Fibroblast of mammary gland (primary cell): ENCODE measurements at regions not wholly inside any gene's neighbourhood (a gene's known extent, or its start where the extent isn't known, plus 50 kb on each side); places are given as distances from the start of the nearest gene placed in this dataset.

Source experiments
- DNase-seq: peaks from one replicate; pipeline ENCODE4 v3.0.0-alpha.2; 2010; ENCODE audit warnings: low read depth
- H3K4me3 ChIP-seq: 2 replicates; pipeline ENCODE4 v1.5.1; 2011; ENCODE audit warnings: low read depth, mild to moderate bottlenecking, low read length, moderate library complexity; ENCODE audit not compliant: control insufficient read depth
- CTCF ChIP-seq: conservative IDR thresholded peaks from 2 replicates; pipeline ENCODE4 v1.5.1; 2011; ENCODE audit warnings: low read depth, low read length, inconsistent platforms; ENCODE audit not compliant: control insufficient read depth, insufficient read depth

- no peak overlapping the region for H3K4me3 ChIP-seq
- no peak for DNase-seq
- no peak for TF ChIP-seq CTCF
Observed at GRCh38 chr7:68207676-68208075, 1211.0 kb downstream of the TYW1 start.

GRCh38 chr7:68209486-68209885, 1212.9 kb downstream of the TYW1 start:
- H3K4me3 ChIP-seq, result no peak overlapping the region
- no peak for TF ChIP-seq CTCF
- no peak for DNase-seq

- H3K4me3 ChIP-seq, result no peak overlapping the region
- TF ChIP-seq CTCF, result no peak
- no peak for DNase-seq
Observed at GRCh38 chr7:68213838-68214237, 1217.2 kb downstream of the TYW1 start.

- no peak for TF ChIP-seq CTCF
- H3K4me3 ChIP-seq, result no peak overlapping the region
- DNase-seq, result no peak
Observed at GRCh38 chr7:68216051-68216450, 1219.4 kb downstream of the TYW1 start.

GRCh38 chr7:68217426-68217825, 1220.8 kb downstream of the TYW1 start:
- TF ChIP-seq CTCF, result no peak
- no peak overlapping the region for H3K4me3 ChIP-seq
- DNase-seq, result no peak

- DNase-seq, result no peak
- no peak overlapping the region for H3K4me3 ChIP-seq
- no peak for TF ChIP-seq CTCF
Observed at GRCh38 chr7:68218461-68218860, 1221.8 kb downstream of the TYW1 start.

- TF ChIP-seq CTCF, result no peak
- DNase-seq, result no peak
- no peak overlapping the region for H3K4me3 ChIP-seq
Observed at GRCh38 chr7:68222311-68222710, 1225.7 kb downstream of the TYW1 start.
